ENCODE measurements at regions not wholly inside any gene's neighbourhood (a gene's known extent, or its start where the extent isn't known, plus 50 kb on each side); places are given as distances from the start of the nearest gene placed in this dataset.

GRCh38 chr17:5962371-5962770, 107.8 kb upstream of the WSCD1 start:
- TF ChIP-seq EP300 (IDR thresholded peaks at IDR 0.05; ENCODE audit: borderline replicate concordance) = no peak
- TF ChIP-seq REST (IDR thresholded peaks at IDR 0.05; ENCODE audit: low read depth) = no peak
- no peak for TF ChIP-seq CREB1 (IDR thresholded peaks at IDR 0.05; ENCODE audit: low read depth)
- no peak for TF ChIP-seq CEBPB (IDR thresholded peaks at IDR 0.05)
- TF ChIP-seq USF1 (IDR thresholded peaks at IDR 0.05) = no peak
- no peak for TF ChIP-seq TAF1 (IDR thresholded peaks at IDR 0.05; ENCODE audit: low read depth)
- no peak for TF ChIP-seq EGR1 (IDR thresholded peaks at IDR 0.05)
- TF ChIP-seq TCF12 (IDR thresholded peaks at IDR 0.05; ENCODE audit: low read depth) = no peak
- TF ChIP-seq ZBTB7A (IDR thresholded peaks at IDR 0.05; ENCODE audit: low read depth) = no peak
- TF ChIP-seq MAX (IDR thresholded peaks at IDR 0.05) = no peak
- TF ChIP-seq YY1 (IDR thresholded peaks at IDR 0.05; ENCODE audit: low read depth) = no peak
- TF ChIP-seq RAD21 (IDR thresholded peaks at IDR 0.05; ENCODE audit: low read depth) = no peak
- TF ChIP-seq TEAD4 (IDR thresholded peaks at IDR 0.05) = no peak
- no peak for TF ChIP-seq NFIC (IDR thresholded peaks at IDR 0.05)

All from Ishikawa (cell line).